Mesenchymal stem cell (in vitro differentiated cells and primary cell): ENCODE measurements at regions not wholly inside any gene's neighbourhood (a gene's known extent, or its start where the extent isn't known, plus 50 kb on each side); places are given as distances from the start of the nearest gene placed in this dataset.

Experiments
- DNase-seq: peaks from one replicate; pipeline ENCODE4 v3.0.0-alpha.2; 2013
- H2AFZ ChIP-seq: one replicate; pipeline ENCODE4 v1.6.1; 2013; ENCODE audit warnings: low read depth, mild to moderate bottlenecking, control low read depth, inconsistent platforms, low read length, moderate library complexity
- H2AK5ac ChIP-seq: 2 replicates; pipeline ENCODE4 v1.6.1; 2013; ENCODE audit warnings: low read length, moderate library complexity, mild to moderate bottlenecking, inconsistent platforms; ENCODE audit not compliant: severe bottlenecking
- H2BK120ac ChIP-seq: one replicate; pipeline ENCODE4 v1.6.1; 2013; ENCODE audit warnings: low read depth, mild to moderate bottlenecking, inconsistent platforms, low read length, moderate library complexity
- H2BK12ac ChIP-seq, 2 experiments: one replicate each; pipeline ENCODE4 v1.6.1; 2013; ENCODE audit warnings: inconsistent platforms in 2 of 2, low read length in 2 of 2, mild to moderate bottlenecking in 2 of 2, moderate library complexity in 2 of 2, control low read depth in 1 of 2
- H2BK15ac ChIP-seq: one replicate; pipeline ENCODE4 v1.6.1; 2013; ENCODE audit warnings: mild to moderate bottlenecking, low read depth, inconsistent platforms; ENCODE audit not compliant: poor library complexity, severe bottlenecking
- H2BK5ac ChIP-seq: 2 replicates; pipeline ENCODE4 v1.6.1; 2013; ENCODE audit warnings: low read depth, mild to moderate bottlenecking, low read length, control low read depth, inconsistent platforms; ENCODE audit not compliant: poor library complexity, severe bottlenecking
- H3K14ac ChIP-seq, 2 experiments: one replicate each; pipeline ENCODE4 v1.6.1; 2013; ENCODE audit warnings: inconsistent platforms in 2 of 2, low read length in 2 of 2, control low read depth in 1 of 2, mild to moderate bottlenecking in 1 of 2, moderate library complexity in 1 of 2
- H3K18ac ChIP-seq, 2 experiments: one replicate each; pipeline ENCODE4 v1.6.1; 2013; ENCODE audit warnings: inconsistent platforms in 2 of 2, low read length in 2 of 2, control low read depth in 1 of 2, low read depth in 1 of 2, mild to moderate bottlenecking in 1 of 2
- H3K23ac ChIP-seq, 2 experiments: one replicate each; pipeline ENCODE4 v1.6.1; 2013; ENCODE audit warnings: inconsistent platforms in 2 of 2, low read length in 2 of 2, mild to moderate bottlenecking in 2 of 2, moderate library complexity in 2 of 2, control low read depth in 1 of 2
- H3K27ac ChIP-seq: 2 replicates; pipeline ENCODE4 v1.5.1; 2013; ENCODE audit warnings: mild to moderate bottlenecking, moderate library complexity, low read length, control low read depth, inconsistent platforms; ENCODE audit not compliant: poor library complexity, severe bottlenecking
- H3K27me3 ChIP-seq, 2 experiments: 2 replicates each; pipeline versions ENCODE4 v1.6.1 to v1.7.0; 2013; ENCODE audit warnings: low read length in 2 of 2, mild to moderate bottlenecking in 2 of 2, moderate library complexity in 2 of 2, control low read depth in 1 of 2, inconsistent platforms in 1 of 2; ENCODE audit not compliant: control insufficient read depth in 1 of 2, insufficient read depth in 1 of 2
- H3K36me3 ChIP-seq, 2 experiments: 2 replicates each; pipeline versions ENCODE4 v1.6.1 to v1.7.0; 2013; ENCODE audit warnings: low read length in 2 of 2, control low read depth in 1 of 2, inconsistent platforms in 1 of 2, low read depth in 1 of 2, mild to moderate bottlenecking in 1 of 2; ENCODE audit not compliant: insufficient read depth in 2 of 2, control insufficient read depth in 1 of 2
- H3K4ac ChIP-seq, 2 experiments: one replicate each; pipeline ENCODE4 v1.6.1; 2013; ENCODE audit warnings: inconsistent platforms in 2 of 2, low read length in 2 of 2, mild to moderate bottlenecking in 2 of 2, moderate library complexity in 2 of 2, control low read depth in 1 of 2, low read depth in 1 of 2
- H3K4me1 ChIP-seq: 2 replicates; pipeline ENCODE4 v1.6.1; 2013; ENCODE audit warnings: low read depth, low read length, control low read depth; ENCODE audit not compliant: control insufficient read depth, insufficient read depth
- H3K4me2 ChIP-seq: 2 replicates; pipeline ENCODE4 v1.6.1; 2013; ENCODE audit warnings: low read length, mild to moderate bottlenecking, inconsistent platforms; ENCODE audit not compliant: poor library complexity, severe bottlenecking
- H3K4me3 ChIP-seq, 2 experiments: 2 replicates each; pipeline versions ENCODE4 v1.5.1 to v1.7.0; 2013; ENCODE audit warnings: low read length in 2 of 2, mild to moderate bottlenecking in 2 of 2, control low read depth in 1 of 2, low read depth in 1 of 2; ENCODE audit not compliant: insufficient read depth in 1 of 2
- H3K79me1 ChIP-seq: replicated peaks from 2 replicates; pipeline ENCODE4 v1.6.1; 2013; ENCODE audit warnings: mild to moderate bottlenecking, control low read depth, low read length, inconsistent platforms; ENCODE audit not compliant: poor library complexity, severe bottlenecking
- H3K9ac ChIP-seq: 2 replicates; pipeline ENCODE4 v1.7.0; 2013; ENCODE audit warnings: mild to moderate bottlenecking, low read length, moderate library complexity
- H3K9me3 ChIP-seq: 2 replicates; pipeline ENCODE4 v1.7.0; 2013; ENCODE audit warnings: mild to moderate bottlenecking, low read length; ENCODE audit not compliant: control insufficient read depth
- H4K8ac ChIP-seq: one replicate; pipeline ENCODE4 v1.6.1; 2013; ENCODE audit warnings: inconsistent platforms, mild to moderate bottlenecking, low read length, moderate library complexity
- H4K91ac ChIP-seq: one replicate; pipeline ENCODE4 v1.6.1; 2013; ENCODE audit warnings: mild to moderate bottlenecking, low read length, inconsistent platforms
- WGBS: methylation state at CpG from one replicate; pipeline ENCODE4 v1.1.7; 2013; ENCODE audit warnings: mixed read lengths; 5-methylcytosine and 5-hydroxymethylcytosine counted together

DNA sequence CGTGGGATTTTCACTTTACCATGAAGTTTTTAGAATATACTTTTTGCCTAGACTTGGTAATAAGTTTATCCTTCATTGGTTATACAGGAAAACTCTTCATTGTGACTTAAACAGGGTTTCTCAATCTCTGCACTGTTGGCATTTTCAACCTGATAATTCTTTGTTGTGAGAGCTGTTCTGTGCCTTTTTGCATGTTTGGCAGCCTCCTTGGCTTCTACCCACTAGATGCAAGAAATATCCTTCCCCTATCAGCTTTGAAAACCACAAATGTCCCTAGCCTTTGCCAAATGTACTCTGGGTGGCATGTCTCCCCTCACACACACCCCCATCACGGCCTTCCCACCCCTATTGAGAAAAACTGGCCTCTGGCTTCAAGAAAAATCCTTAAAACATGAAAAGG lies 180.9 kb downstream of the ESM1 start:
- Histone ChIP-seq H2BK120ac (no peak overlapping the region), H2AFZ (no peak overlapping the region), H3K4ac (no peak overlapping the region), H4K91ac (no peak overlapping the region), H3K4me1 (peaks cover 6% of the 10 kb centered on the region), H3K79me1 (no peaks in the 10 kb centered on the region), H2BK12ac (peak overlapping the region in 1 of 2 experiments; percentile 43), H3K18ac (no peak overlapping the region), H3K9me3 (no peaks in the 10 kb centered on the region), H3K27ac (no peak overlapping the region), H3K27me3 (no peaks in the 10 kb centered on the region), H3K9ac (no peak overlapping the region), H3K36me3 (no peaks in the 10 kb centered on the region), H2AK5ac (no peak overlapping the region), H4K8ac (no peak overlapping the region), H3K23ac (no peak overlapping the region), H3K4me2 (no peak overlapping the region), H3K14ac (no peak overlapping the region), H3K4me3 (no peak overlapping the region), H2BK15ac (no peak overlapping the region), H2BK5ac (no peak overlapping the region)
- WGBS = no CpG with 5 or more reads among the region's 2 CpGs
- DNase-seq = no peak

DNA sequence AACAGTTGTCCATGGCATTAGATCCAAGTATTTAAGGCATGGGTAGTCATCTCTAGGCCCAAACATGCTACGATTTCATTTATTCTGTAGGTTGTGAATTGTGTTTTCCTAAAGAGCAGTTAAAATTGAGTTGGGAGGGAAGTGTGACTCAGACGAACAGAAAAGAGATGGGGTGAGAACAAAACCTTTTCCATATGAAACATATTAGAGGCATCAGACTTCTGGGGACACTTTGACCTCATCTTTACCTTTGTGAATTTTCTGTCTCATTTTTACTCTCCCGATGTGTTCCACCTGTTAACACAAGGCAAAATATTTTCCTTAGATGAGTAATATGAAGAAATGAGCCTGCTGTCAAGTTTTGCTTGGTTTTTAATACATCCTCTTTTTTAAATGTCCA lies 181.3 kb downstream of the ESM1 start:
- no peak overlapping the region for H3K4me2 ChIP-seq
- DNase-seq = no peak
- no peak overlapping the region for H2BK5ac ChIP-seq
- H4K8ac ChIP-seq = no peak overlapping the region
- no peak overlapping the region for H3K14ac ChIP-seq
- H4K91ac ChIP-seq = no peak overlapping the region
- peaks cover 6% of the 10 kb centered on the region for H3K4me1 ChIP-seq
- H2AK5ac ChIP-seq = no peak overlapping the region
- no peaks in the 10 kb centered on the region for H3K9me3 ChIP-seq
- no peaks in the 10 kb centered on the region for H3K79me1 ChIP-seq
- no peak overlapping the region for H2AFZ ChIP-seq
- no peak overlapping the region for H3K4me3 ChIP-seq
- H3K18ac ChIP-seq = no peak overlapping the region
- H3K36me3 ChIP-seq = no peaks in the 10 kb centered on the region
- H3K27me3 ChIP-seq = no peaks in the 10 kb centered on the region
- no peak overlapping the region for H2BK120ac ChIP-seq
- WGBS = 100% methylated on average over 1 of the region's 3 CpGs
- no peak overlapping the region for H3K23ac ChIP-seq
- no peak overlapping the region for H2BK15ac ChIP-seq
- no peak overlapping the region for H3K4ac ChIP-seq
- no peak overlapping the region for H3K27ac ChIP-seq
- H2BK12ac ChIP-seq = no peak overlapping the region
- no peak overlapping the region for H3K9ac ChIP-seq

GRCh38 chr5:54803471-54804011 lies 181.9 kb downstream of the ESM1 start:
- no peak overlapping the region for H2BK120ac ChIP-seq
- no peak overlapping the region for H4K8ac ChIP-seq
- H3K4me2 ChIP-seq = no peak overlapping the region
- no peak overlapping the region for H3K27ac ChIP-seq
- H3K18ac ChIP-seq = peak overlapping the region in 1 of 2 experiments; percentile 46
- no peak overlapping the region for H3K4ac ChIP-seq
- no peak overlapping the region for H2AK5ac ChIP-seq
- no peaks in the 10 kb centered on the region for H3K9me3 ChIP-seq
- no peaks in the 10 kb centered on the region for H3K27me3 ChIP-seq
- no peak overlapping the region for H2BK15ac ChIP-seq
- H2BK5ac ChIP-seq = no peak overlapping the region
- H3K4me3 ChIP-seq = no peak overlapping the region
- H4K91ac ChIP-seq = no peak overlapping the region
- H3K79me1 ChIP-seq = no peaks in the 10 kb centered on the region
- no peak overlapping the region for H3K23ac ChIP-seq
- H2AFZ ChIP-seq = no peak overlapping the region
- H3K36me3 ChIP-seq = no peaks in the 10 kb centered on the region
- peak; percentile 37 for DNase-seq
- 59% methylated on average over 3 of the region's 3 CpGs for WGBS
- H3K4me1 ChIP-seq = peaks cover 6% of the 10 kb centered on the region
- H3K9ac ChIP-seq = no peak overlapping the region
- H3K14ac ChIP-seq = no peak overlapping the region
- H2BK12ac ChIP-seq = peak overlapping the region in 1 of 2 experiments; percentile 8

DNA sequence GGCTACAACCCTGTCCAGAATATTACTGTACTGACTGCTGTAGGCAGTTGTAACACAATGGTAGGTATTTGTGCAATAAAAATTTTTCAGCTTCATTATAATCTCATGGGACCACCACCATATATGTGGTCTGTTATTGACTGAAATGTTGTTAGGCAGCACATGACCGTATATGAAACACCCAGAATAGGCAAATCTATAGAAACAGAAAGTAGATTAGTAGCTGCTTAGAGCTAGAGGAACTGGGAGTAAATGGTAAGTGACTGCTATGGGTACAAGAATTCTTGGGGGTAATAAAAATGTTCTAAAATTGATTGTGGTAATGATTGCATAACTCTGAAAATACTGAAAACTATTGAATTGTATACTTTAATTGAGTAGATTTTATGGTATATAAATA lies 185.7 kb downstream of the ESM1 start:
- no peak overlapping the region for H2AFZ ChIP-seq
- H3K23ac ChIP-seq = no peak overlapping the region
- H3K9me3 ChIP-seq = no peaks in the 10 kb centered on the region

More for the DNA sequence above, 185.7 kb downstream of the ESM1 start:
- WGBS = 95% methylated on average over 1 of the region's 1 CpG
- Histone ChIP-seq H3K36me3 (no peaks in the 10 kb centered on the region), H2BK15ac (no peak overlapping the region), H3K79me1 (no peaks in the 10 kb centered on the region), H3K27me3 (no peaks in the 10 kb centered on the region), H3K4ac (no peak overlapping the region), H3K27ac (no peak overlapping the region), H3K18ac (no peak overlapping the region), H3K9ac (no peak overlapping the region), H3K4me1 (no peaks in the 10 kb centered on the region), H2AK5ac (no peak overlapping the region), H4K8ac (no peak overlapping the region), H3K4me2 (no peak overlapping the region), H4K91ac (no peak overlapping the region), H2BK12ac (no peak overlapping the region), H3K4me3 (no peak overlapping the region), H2BK5ac (no peak overlapping the region), H2BK120ac (no peak overlapping the region), H3K14ac (no peak overlapping the region)
- no peak for DNase-seq
